ENCODE measurements at regions not wholly inside any gene's neighbourhood (a gene's known extent, or its start where the extent isn't known, plus 50 kb on each side); places are given as distances from the start of the nearest gene placed in this dataset.

- DNase-seq (ENCODE audit: low read depth in 4 of 4, low spot score in 1 of 4), result no peak
These were observed 363.4 kb downstream of the TMEM167A start for GRCh38 chr5:82713811-82714210.

GRCh38 chr5:82707741-82708140, 369.5 kb downstream of the TMEM167A start:
- DNase-seq (ENCODE audit: low read depth in 4 of 4, low spot score in 1 of 4), result no peak

- no peak for DNase-seq (ENCODE audit: low read depth in 4 of 4, low spot score in 1 of 4)
These were observed 372.8 kb downstream of the TMEM167A start for GRCh38 chr5:82704381-82704780.

- no peak for DNase-seq (ENCODE audit: low read depth in 4 of 4, low spot score in 1 of 4)
These were observed 375.1 kb downstream of the TMEM167A start for GRCh38 chr5:82702046-82702445.

- DNase-seq (ENCODE audit: low read depth in 4 of 4, low spot score in 1 of 4), result no peak
These were observed 377.5 kb downstream of the TMEM167A start for GRCh38 chr5:82699737-82700136.

GRCh38 chr5:82698026-82698425, 379.2 kb downstream of the TMEM167A start:
- DNase-seq (ENCODE audit: low read depth in 4 of 4, low spot score in 1 of 4), result no peak

GRCh38 chr5:82694711-82695285, 382.4 kb downstream of the TMEM167A start:
- no peak for DNase-seq (ENCODE audit: low read depth in 4 of 4, low spot score in 1 of 4)

GRCh38 chr5:82692826-82693225, 384.4 kb downstream of the TMEM167A start:
- DNase-seq (ENCODE audit: low read depth in 4 of 4, low spot score in 1 of 4), result no peak

GRCh38 chr5:82684659-82685058, 392.5 kb downstream of the TMEM167A start:
- no peak for DNase-seq (ENCODE audit: low read depth in 4 of 4, low spot score in 1 of 4)

- no peak for DNase-seq (ENCODE audit: low read depth in 4 of 4, low spot score in 1 of 4)
These were observed 393.0 kb downstream of the TMEM167A start for GRCh38 chr5:82684165-82684564.

GRCh38 chr5:82679660-82680059, 397.5 kb downstream of the TMEM167A start:
- DNase-seq (ENCODE audit: low read depth in 4 of 4, low spot score in 1 of 4), result no peak

- peak in 1 of 4 experiments; percentile 0 for DNase-seq (ENCODE audit: low read depth in 4 of 4, low spot score in 1 of 4)
These were observed 398.5 kb upstream of the RPS23 start for GRCh38 chr5:82676661-82677060.

GRCh38 chr5:82674671-82675070, 396.5 kb upstream of the RPS23 start:
- no peak for DNase-seq (ENCODE audit: low read depth in 4 of 4, low spot score in 1 of 4)

GRCh38 chr5:82673057-82673809, 395.1 kb upstream of the RPS23 start:
- no peak for DNase-seq (ENCODE audit: low read depth in 4 of 4, low spot score in 1 of 4)

- DNase-seq (ENCODE audit: low read depth in 4 of 4, low spot score in 1 of 4), result no peak
These were observed 392.5 kb upstream of the RPS23 start for GRCh38 chr5:82670692-82671091.

GRCh38 chr5:82669720-82670119, 391.6 kb upstream of the RPS23 start:
- DNase-seq (ENCODE audit: low read depth in 4 of 4, low spot score in 1 of 4), result no peak

- DNase-seq (ENCODE audit: low read depth in 4 of 4, low spot score in 1 of 4), result no peak
These were observed 388.2 kb upstream of the RPS23 start for GRCh38 chr5:82666312-82666711.

- DNase-seq (ENCODE audit: low read depth in 4 of 4, low spot score in 1 of 4), result no peak
These were observed 386.6 kb upstream of the RPS23 start for GRCh38 chr5:82664732-82665131.

GRCh38 chr5:82663225-82663624, 385.1 kb upstream of the RPS23 start:
- no peak for DNase-seq (ENCODE audit: low read depth in 4 of 4, low spot score in 1 of 4)

- no peak for DNase-seq (ENCODE audit: low read depth in 4 of 4, low spot score in 1 of 4)
These were observed 384.2 kb upstream of the RPS23 start for GRCh38 chr5:82662340-82662739.

GRCh38 chr5:82661933-82662332, 383.8 kb upstream of the RPS23 start:
- no peak for DNase-seq (ENCODE audit: low read depth in 4 of 4, low spot score in 1 of 4)

GRCh38 chr5:82661462-82661861, 383.3 kb upstream of the RPS23 start:
- no peak for DNase-seq (ENCODE audit: low read depth in 4 of 4, low spot score in 1 of 4)

GRCh38 chr5:82659115-82659514, 381.0 kb upstream of the RPS23 start:
- DNase-seq (ENCODE audit: low read depth in 4 of 4, low spot score in 1 of 4), result no peak

All from stimulated activated CD4-positive, alpha-beta T cell treated with anti-CD3 and anti-CD28 coated beads, Interleukin-1b, Interleukin-23, amount 100 ng/mL, for 24 hours (primary cell).